Cardiac muscle cell (in vitro differentiated cells and primary cell): ENCODE measurements at regions not wholly inside any gene's neighbourhood (a gene's known extent, or its start where the extent isn't known, plus 50 kb on each side); places are given as distances from the start of the nearest gene placed in this dataset.
"Not testable (repeated sequence)": the region's sequence is repeated elsewhere in the genome, so short reads cannot be mapped to it uniquely, and the experiment has no call there.

Experiments used
- DNase-seq, 2 donors: peaks; one replicate each; pipeline versions ENCODE4 v3.0.0 to v3.0.0-alpha.2; 2010 to 2017; ENCODE audit warnings: low read depth in 1 of 2, low spot score in 1 of 2
- H3K27ac ChIP-seq: fragments of 200-600 bp; sonication (generic); 2 replicates; pipeline ENCODE4 v1.5.1; 2016
- H3K27me3 ChIP-seq: fragments of 200-600 bp; sonication (generic); 2 replicates; pipeline ENCODE4 v1.6.0; 2016; ENCODE audit warnings: control low read depth
- H3K36me3 ChIP-seq: fragments of 200-600 bp; sonication (generic); 2 replicates; pipeline ENCODE4 v1.5.1; 2016; ENCODE audit warnings: control low read depth
- H3K4me1 ChIP-seq: fragments of 200-600 bp; sonication (generic); 2 replicates; pipeline ENCODE4 v1.8.1; 2017; ENCODE audit warnings: low read depth, mild to moderate bottlenecking, mixed run types
- H3K4me3 ChIP-seq: fragments of 200-600 bp; sonication (generic); 2 replicates; pipeline ENCODE4 v1.5.1; 2016; ENCODE audit warnings: mild to moderate bottlenecking
- H3K9me3 ChIP-seq: fragments of 200-600 bp; sonication (generic); 2 replicates; pipeline ENCODE4 v1.5.1; 2017; ENCODE audit warnings: low read depth, mild to moderate bottlenecking, control low read depth
- CTCF ChIP-seq: IDR thresholded peaks from 2 replicates; pipeline ENCODE4 v1.5.1; 2012; ENCODE audit warnings: low read depth, mild to moderate bottlenecking, low read length

GRCh38 chr14:83972631-83973030 is 1557.3 kb upstream of the FLRT2 start:
- no peaks in the 10 kb centered on the region for H3K36me3 ChIP-seq
- peaks cover 3% of the 10 kb centered on the region for H3K4me1 ChIP-seq
- no peak overlapping the region for H3K4me3 ChIP-seq
- H3K27ac ChIP-seq, result no peak overlapping the region
- DNase-seq, result no peak
- H3K27me3 ChIP-seq, result no peaks in the 10 kb centered on the region
- no peaks in the 10 kb centered on the region for H3K9me3 ChIP-seq
- no peak for TF ChIP-seq CTCF

GRCh38 chr14:83974647-83975163 is 1555.2 kb upstream of the FLRT2 start:
- H3K4me1 ChIP-seq, result peaks cover 3% of the 10 kb centered on the region
- no peak for TF ChIP-seq CTCF
- DNase-seq, result no peak
- no peak overlapping the region for H3K4me3 ChIP-seq
- no peaks in the 10 kb centered on the region for H3K9me3 ChIP-seq
- H3K27ac ChIP-seq, result no peak overlapping the region
- no peaks in the 10 kb centered on the region for H3K36me3 ChIP-seq
- H3K27me3 ChIP-seq, result no peaks in the 10 kb centered on the region

- no peak overlapping the region for H3K4me3 ChIP-seq
- H3K9me3 ChIP-seq, result no peaks in the 10 kb centered on the region
- peaks cover 3% of the 10 kb centered on the region for H3K4me1 ChIP-seq
- no peaks in the 10 kb centered on the region for H3K27me3 ChIP-seq
- no peak for TF ChIP-seq CTCF
- H3K27ac ChIP-seq, result no peak overlapping the region
- no peak for DNase-seq
- no peaks in the 10 kb centered on the region for H3K36me3 ChIP-seq
Measured at GRCh38 chr14:83975435-83975834, 1554.5 kb upstream of the FLRT2 start.

DNA sequence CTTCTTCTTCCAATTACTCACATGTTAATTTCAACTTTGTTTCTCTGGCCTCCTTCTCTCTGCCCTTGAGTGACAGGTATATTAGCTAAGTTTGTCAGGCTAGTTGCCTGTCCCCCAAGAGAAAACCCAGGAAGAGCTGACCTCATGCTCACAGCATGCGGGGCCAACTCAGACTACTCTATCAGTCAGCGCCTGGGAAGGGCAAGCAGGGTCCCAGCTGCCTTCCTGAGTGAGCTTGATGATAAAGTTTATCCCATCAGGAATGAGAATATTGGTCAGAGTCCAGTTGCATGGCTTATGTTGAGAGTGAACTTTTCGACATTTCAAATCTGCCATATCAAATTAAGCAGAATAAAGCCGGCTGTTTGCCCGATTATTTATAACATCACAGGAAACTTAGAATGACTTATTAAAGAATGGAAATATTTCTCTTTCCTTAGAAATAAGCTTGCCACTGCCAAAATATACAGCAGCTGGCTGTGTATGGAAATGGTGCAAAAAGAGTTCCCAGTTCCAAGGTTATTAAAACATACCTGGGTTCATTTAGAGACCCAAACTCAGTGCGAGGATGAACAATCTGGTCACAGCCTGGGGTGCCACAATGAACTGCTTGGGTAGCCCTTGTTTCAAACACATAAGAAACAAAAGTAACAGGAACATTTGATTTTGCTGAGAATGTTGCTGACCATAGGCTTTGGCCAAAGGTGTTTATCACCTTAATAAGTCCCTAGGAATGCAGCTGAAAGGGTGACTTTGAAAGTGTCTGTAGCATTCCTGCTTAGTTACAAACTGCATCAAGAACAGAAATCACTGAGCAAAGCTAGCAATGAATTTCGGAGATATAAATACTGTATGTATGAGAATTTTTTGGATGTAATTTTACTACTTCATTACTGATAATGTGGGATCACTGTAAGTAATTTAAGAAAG is 1553.8 kb upstream of the FLRT2 start:
- no peaks in the 10 kb centered on the region for H3K36me3 ChIP-seq
- DNase-seq, result peak; percentile 48 to 55
- peaks cover 3% of the 10 kb centered on the region for H3K4me1 ChIP-seq
- no peak overlapping the region for H3K27ac ChIP-seq
- H3K9me3 ChIP-seq, result no peaks in the 10 kb centered on the region
- no peak for TF ChIP-seq CTCF
- no peaks in the 10 kb centered on the region for H3K27me3 ChIP-seq
- H3K4me3 ChIP-seq, result no peak overlapping the region

- H3K4me3 ChIP-seq, result no peak overlapping the region
- no peak overlapping the region for H3K27ac ChIP-seq
- TF ChIP-seq CTCF, result no peak
Measured at GRCh38 chr14:83977583-83977982, 1552.4 kb upstream of the FLRT2 start.

DNA sequence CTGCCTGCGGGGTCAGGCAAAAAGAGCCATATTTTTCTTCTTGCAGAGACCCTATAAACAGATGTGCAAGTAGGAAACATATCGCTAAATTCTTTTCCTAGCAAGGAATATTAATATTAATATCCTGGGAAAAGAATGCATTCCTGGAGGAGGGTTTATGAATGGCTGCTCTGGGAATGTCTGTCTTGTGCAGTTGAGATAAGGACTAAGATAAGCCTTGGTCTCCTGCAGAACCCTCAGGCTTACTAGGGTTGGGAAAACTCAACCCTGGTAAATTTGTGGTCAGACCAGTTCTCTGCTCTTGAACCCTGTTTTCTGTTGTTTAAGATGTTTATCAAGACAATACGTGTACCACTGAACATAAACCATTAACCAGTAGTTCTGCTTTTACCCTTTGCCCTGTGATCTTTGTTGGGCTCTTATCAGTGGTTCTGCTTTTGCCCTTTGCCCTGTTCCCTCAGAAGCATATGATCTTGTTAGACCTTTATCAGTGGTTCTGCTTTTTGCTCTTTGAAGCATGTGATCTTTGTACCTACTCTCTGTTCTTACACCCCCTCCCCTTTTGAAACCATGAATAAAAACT is 1548.2 kb upstream of the FLRT2 start:
- H3K27ac ChIP-seq, H3K36me3 ChIP-seq: not testable (repeated sequence)

More at GRCh38 chr14:83977583-83977982, 1552.4 kb upstream of the FLRT2 start:
- H3K27me3 ChIP-seq, result no peaks in the 10 kb centered on the region
- peaks cover 3% of the 10 kb centered on the region for H3K4me1 ChIP-seq
- DNase-seq, result no peak
- H3K9me3 ChIP-seq, result no peaks in the 10 kb centered on the region
- H3K36me3 ChIP-seq, result no peaks in the 10 kb centered on the region

More for the DNA sequence above, 1548.2 kb upstream of the FLRT2 start:
- not testable (repeated sequence) for H3K4me1 ChIP-seq, H3K27me3 ChIP-seq, H3K9me3 ChIP-seq, DNase-seq, H3K4me3 ChIP-seq
